IMR-90 (cell line): ENCODE measurements at regions not wholly inside any gene's neighbourhood (a gene's known extent, or its start where the extent isn't known, plus 50 kb on each side); places are given as distances from the start of the nearest gene placed in this dataset.

ENCODE experiments used
- ATAC-seq: fragments of 200-7000 bp; cut with Tn5 transposase; 2 replicates; pipeline ENCODE4 v1.9.1; 2020; ENCODE audit warnings: low read depth, mild to moderate bottlenecking, moderate library complexity
- BruUV-seq: library from RNA; stranded (reverse); fragments of 400-500 nt; replicated peaks from 2 replicates; lab custom pipeline; 2021; lab: Mats Ljungman, UMichigan
- CTCF ChIA-PET: fragments of 300-600 bp; formaldehyde crosslinking; extraction: SDS; loops from one replicate; lab custom pipeline; 2021; ENCODE audit warnings: antibody characterized with exemption; lab: Yijun Ruan, JAX
- POLR2A ChIA-PET: fragments of 300-600 bp; sonication (Branson Sonifier 250); formaldehyde crosslinking; loops from one replicate; lab custom pipeline; 2022; ENCODE audit warnings: antibody characterized with exemption; ENCODE audit not compliant: unreplicated experiment; lab: Charles Lee
- DNase-seq: peaks from one replicate; pipeline ENCODE4 v3.0.0; 2013
- H2AFZ ChIP-seq: replicated peaks from 2 replicates; pipeline ENCODE3; 2013; ENCODE audit warnings: low read length, mild to moderate bottlenecking; ENCODE audit not compliant: poor library complexity
- H2AK5ac ChIP-seq: 2 replicates; pipeline ENCODE4 v1.6.1; 2013; ENCODE audit warnings: low read depth, low read length, inconsistent platforms
- H2AK9ac ChIP-seq: replicated peaks from 2 replicates; pipeline ENCODE3; 2013; ENCODE audit warnings: mild to moderate bottlenecking, low read depth, low read length, moderate library complexity; ENCODE audit not compliant: poor library complexity
- H2BK120ac ChIP-seq: 2 replicates; pipeline ENCODE4 v1.6.1; 2013; ENCODE audit warnings: low read depth, low read length, inconsistent platforms
- H2BK15ac ChIP-seq: 3 replicates; pipeline ENCODE4 v1.6.1; 2013; ENCODE audit warnings: low read depth, low read length, inconsistent platforms
- H2BK20ac ChIP-seq: 2 replicates; pipeline ENCODE4 v1.6.1; 2013; ENCODE audit warnings: low read depth, mild to moderate bottlenecking, inconsistent platforms, low read length, moderate library complexity
- H2BK5ac ChIP-seq: 2 replicates; pipeline ENCODE4 v1.6.1; 2013; ENCODE audit warnings: mild to moderate bottlenecking, low read depth, low read length, inconsistent platforms; ENCODE audit not compliant: poor library complexity, severe bottlenecking
- H3K14ac ChIP-seq: replicated peaks from 2 replicates; pipeline ENCODE4 v1.6.1; 2013; ENCODE audit warnings: low read depth, low read length, inconsistent platforms
- H3K18ac ChIP-seq: 2 replicates; pipeline ENCODE4 v1.6.1; 2013; ENCODE audit warnings: low read depth, low read length, control low read depth
- H3K23ac ChIP-seq: 2 replicates; pipeline ENCODE4 v1.6.1; 2013; ENCODE audit warnings: low read depth, low read length, inconsistent platforms
- H3K27ac ChIP-seq: 2 replicates; pipeline ENCODE4 v1.5.1; 2013; ENCODE audit warnings: mild to moderate bottlenecking, control low read depth, low read length; ENCODE audit not compliant: insufficient read depth
- H3K27me3 ChIP-seq: 2 replicates; pipeline ENCODE4 v1.6.1; 2013; ENCODE audit warnings: low read length; ENCODE audit not compliant: control insufficient read depth, insufficient read depth
- H3K36me3 ChIP-seq: 2 replicates; pipeline ENCODE4 v1.6.1; 2013; ENCODE audit warnings: low read length, mixed read lengths; ENCODE audit not compliant: control insufficient read depth, insufficient read depth
- H3K4ac ChIP-seq: 2 replicates; pipeline ENCODE4 v1.6.1; 2013; ENCODE audit warnings: low read depth, low read length, inconsistent platforms
- H3K4me1 ChIP-seq: 2 replicates; pipeline ENCODE4 v1.6.1; 2013; ENCODE audit warnings: low read length, mixed read lengths; ENCODE audit not compliant: control insufficient read depth, insufficient read depth
- H3K4me2 ChIP-seq: 2 replicates; pipeline ENCODE4 v1.6.1; 2013; ENCODE audit warnings: low read depth, mild to moderate bottlenecking, control low read depth, low read length, moderate library complexity
- H3K4me3 ChIP-seq: 2 replicates; pipeline ENCODE4 v1.5.1; 2013; ENCODE audit warnings: low read depth, mild to moderate bottlenecking, control low read depth, low read length, moderate library complexity; ENCODE audit not compliant: insufficient read depth
- H3K56ac ChIP-seq: 2 replicates; pipeline ENCODE4 v1.6.1; 2013; ENCODE audit warnings: low read length, inconsistent platforms; ENCODE audit not compliant: insufficient read depth; ENCODE audit errors: extremely low read depth
- H3K79me1 ChIP-seq, 2 experiments: 2 replicates each; pipeline ENCODE4 v1.6.1; 2013; ENCODE audit warnings: low read length in 2 of 2, inconsistent platforms in 1 of 2, low read depth in 1 of 2
- H3K9ac ChIP-seq: 2 replicates; pipeline ENCODE4 v1.6.1; 2013; ENCODE audit warnings: low read depth, low read length, control low read depth
- H3K9me1 ChIP-seq: 2 replicates; pipeline ENCODE4 v1.6.1; 2013; ENCODE audit warnings: low read length, inconsistent platforms; ENCODE audit not compliant: insufficient read depth
- H3K9me3 ChIP-seq: 2 replicates; pipeline ENCODE4 v1.6.1; 2013; ENCODE audit warnings: low read length; ENCODE audit not compliant: control insufficient read depth, insufficient read depth
- H4K20me1 ChIP-seq: 2 replicates; pipeline ENCODE4 v1.6.1; 2013; ENCODE audit warnings: low read length, inconsistent platforms; ENCODE audit not compliant: insufficient read depth
- H4K5ac ChIP-seq: 2 replicates; pipeline ENCODE4 v1.6.1; 2013; ENCODE audit warnings: mild to moderate bottlenecking, low read depth, low read length, control low read depth
- H4K8ac ChIP-seq, 2 experiments: 2 replicates each; pipeline ENCODE4 v1.6.1; 2013; ENCODE audit warnings: low read depth in 2 of 2, low read length in 2 of 2, control low read depth in 1 of 2, inconsistent platforms in 1 of 2
- H4K91ac ChIP-seq: 2 replicates; pipeline ENCODE4 v1.6.1; 2013; ENCODE audit warnings: low read depth, low read length, inconsistent platforms; ENCODE audit not compliant: insufficient read depth
- BHLHE40 ChIP-seq: fragments of 150-350 bp; IDR thresholded peaks from 2 replicates; pipeline ENCODE4 v1.6.1; 2016; ENCODE audit warnings: mild to moderate bottlenecking, low read depth, low read length
- MXI1 ChIP-seq: IDR thresholded peaks from 2 replicates; pipeline ENCODE4 v1.6.1; 2012; ENCODE audit warnings: low read depth, mild to moderate bottlenecking, low read length, moderate library complexity, borderline replicate concordance
- POLR2A ChIP-seq: IDR thresholded peaks from 2 replicates; pipeline ENCODE4 v1.6.1; 2012; ENCODE audit warnings: mild to moderate bottlenecking, low read depth, low read length
- RCOR1 ChIP-seq: IDR thresholded peaks from 2 replicates; pipeline ENCODE4 v1.6.1; 2012; ENCODE audit warnings: mild to moderate bottlenecking, low read length, improper control_type of control experiment; ENCODE audit not compliant: insufficient replicate concordance
- RFX5 ChIP-seq: IDR thresholded peaks from 2 replicates; pipeline ENCODE4 v1.8.0; 2012; ENCODE audit warnings: low read depth, mild to moderate bottlenecking, low read length, moderate library complexity
- SMC3 ChIP-seq: fragments of 150-350 bp; IDR thresholded peaks from 2 replicates; pipeline ENCODE4 v1.6.1; 2016; ENCODE audit warnings: low read depth, mild to moderate bottlenecking, antibody characterized with exemption, low read length, moderate library complexity
- WGBS, 2 experiments: methylation state at CpG; one replicate each; pipeline versions ENCODE4 v1.1.5 to v1.1.7; 2013; ENCODE audit warnings: missing lambda C conversion rate in 2 of 2; ENCODE audit not compliant: insufficient read length in 1 of 2; ENCODE audit errors: extremely low coverage in 2 of 2; 5-methylcytosine and 5-hydroxymethylcytosine counted together
- dilution Hi-C: fragments of 300-500 bp; cut with HindIII; formaldehyde crosslinking; loops from one replicate; pipeline ENCODE4 v1.14.3; 2018; ENCODE audit warnings: low sequenced_read_pairs; ENCODE audit not compliant: unreplicated experiment
- in situ Hi-C: fragments of 300-500 bp; cut with MboI; formaldehyde crosslinking; loops from 3 replicates; pipeline ENCODE4 v1.14.3; 2019; ENCODE audit warnings: low sequenced_read_pairs, inconsistent platforms, mixed read lengths
- intact Hi-C: fragments of 100-400 bp; cut with micrococcal nuclease; formaldehyde crosslinking; loops from 2 replicates; pipeline ENCODE4 v1.10.0; 2022
- TF ChIP-seq, protein P1 (sequence below): conservative IDR thresholded peaks from 2 replicates; pipeline ENCODE4 v1.5.1; 2012; ENCODE audit warnings: mild to moderate bottlenecking, low read depth, low read length, improper control_type of control experiment

DNA sequence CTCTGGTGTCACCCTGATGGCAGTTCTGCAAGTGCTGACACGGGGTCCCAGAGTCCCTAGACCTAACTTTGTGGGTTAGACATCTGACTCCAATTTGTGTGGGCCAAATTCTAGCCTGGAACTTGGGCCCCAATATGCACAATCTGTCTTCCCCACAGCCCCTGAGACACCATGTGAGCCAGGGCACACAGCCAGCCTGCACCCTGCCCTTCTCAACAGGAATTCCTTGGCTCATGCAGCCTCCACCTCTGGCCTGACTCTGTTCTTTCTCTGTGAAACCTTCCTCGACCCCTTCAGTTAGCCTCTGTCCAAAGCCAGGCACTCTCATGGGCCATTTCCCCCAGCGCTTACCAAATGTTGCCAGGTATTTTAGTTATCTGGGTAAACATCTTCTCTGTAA lies 59.1 kb upstream of the POU2AF1 start:
- no peak overlapping the region; the same call in 1 of the 2 replicates for H2AK5ac ChIP-seq
- dilution Hi-C loops (no loop called here), intact Hi-C loops (no loop called here), in situ Hi-C loops (loop anchor here (25.0 kb wide), 2 partner anchors 976 to 1226 kb away; no protein-coding TSS in a partner anchor)
- no TSS peak for BruUV-seq
- no peak overlapping the region for H3K14ac ChIP-seq
- TF ChIP-seq, protein P1, sequence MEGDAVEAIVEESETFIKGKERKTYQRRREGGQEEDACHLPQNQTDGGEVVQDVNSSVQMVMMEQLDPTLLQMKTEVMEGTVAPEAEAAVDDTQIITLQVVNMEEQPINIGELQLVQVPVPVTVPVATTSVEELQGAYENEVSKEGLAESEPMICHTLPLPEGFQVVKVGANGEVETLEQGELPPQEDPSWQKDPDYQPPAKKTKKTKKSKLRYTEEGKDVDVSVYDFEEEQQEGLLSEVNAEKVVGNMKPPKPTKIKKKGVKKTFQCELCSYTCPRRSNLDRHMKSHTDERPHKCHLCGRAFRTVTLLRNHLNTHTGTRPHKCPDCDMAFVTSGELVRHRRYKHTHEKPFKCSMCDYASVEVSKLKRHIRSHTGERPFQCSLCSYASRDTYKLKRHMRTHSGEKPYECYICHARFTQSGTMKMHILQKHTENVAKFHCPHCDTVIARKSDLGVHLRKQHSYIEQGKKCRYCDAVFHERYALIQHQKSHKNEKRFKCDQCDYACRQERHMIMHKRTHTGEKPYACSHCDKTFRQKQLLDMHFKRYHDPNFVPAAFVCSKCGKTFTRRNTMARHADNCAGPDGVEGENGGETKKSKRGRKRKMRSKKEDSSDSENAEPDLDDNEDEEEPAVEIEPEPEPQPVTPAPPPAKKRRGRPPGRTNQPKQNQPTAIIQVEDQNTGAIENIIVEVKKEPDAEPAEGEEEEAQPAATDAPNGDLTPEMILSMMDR: no peak
- no peak for TF ChIP-seq BHLHE40
- no peak for TF ChIP-seq POLR2A
- no peak for TF ChIP-seq RFX5
- no peak for TF ChIP-seq SMC3
- no peak for TF ChIP-seq RCOR1
- no peak for TF ChIP-seq MXI1
- H2BK20ac ChIP-seq: no peak overlapping the region
- H3K23ac ChIP-seq: no peak overlapping the region
- 45% methylated on average over 1 of the region's 3 CpGs; no CpG with 5 or more reads in 1 of the 2 experiments for WGBS, 2 experiments
- ChIA-PET CTCF (interaction anchor here (0.9 kb wide), 1 partner anchor 139 kb away, joined by 3 read pairs; the partner anchor contains the start of gene POU2AF3), POLR2A (no interaction called here)
- no peak overlapping the region for H3K27ac ChIP-seq
- H3K18ac ChIP-seq: no peak overlapping the region
- ATAC-seq (no peak), DNase-seq (no peak)
- H3K4me3 ChIP-seq: no peak overlapping the region
- no peak overlapping the region for H4K8ac ChIP-seq
- peaks cover 7% of the 10 kb centered on the region; the same call in 1 of the 2 replicates for H3K9me1 ChIP-seq
- H3K79me1 ChIP-seq: no peaks in the 10 kb centered on the region
- H2BK5ac ChIP-seq: no peak overlapping the region
- H3K9ac ChIP-seq: no peak overlapping the region
- H3K4me2 ChIP-seq: no peak overlapping the region
- H3K4ac ChIP-seq: no peak overlapping the region
- H2BK120ac ChIP-seq: no peak overlapping the region
- H4K5ac ChIP-seq: no peak overlapping the region
- no peaks in the 10 kb centered on the region for H3K27me3 ChIP-seq
- H3K36me3 ChIP-seq: no peaks in the 10 kb centered on the region
- H4K20me1 ChIP-seq: no peaks in the 10 kb centered on the region
- no peak overlapping the region for H2AFZ ChIP-seq
- no peak overlapping the region for H3K56ac ChIP-seq
- H3K9me3 ChIP-seq: no peaks in the 10 kb centered on the region
- no peak overlapping the region for H2BK15ac ChIP-seq
- no peak overlapping the region for H2AK9ac ChIP-seq
- H3K4me1 ChIP-seq: peaks cover 11% of the 10 kb centered on the region
- 0 out of 2 replicates have a peak overlapping the region, but pooled peaks have one; percentile 9 for H4K91ac ChIP-seq
